Smooth muscle cell (in vitro differentiated cells): ENCODE measurements at regions not wholly inside any gene's neighbourhood (a gene's known extent, or its start where the extent isn't known, plus 50 kb on each side); places are given as distances from the start of the nearest gene placed in this dataset.

ENCODE experiments used
- DNase-seq: peaks from one replicate; lab custom pipeline; 2025; ENCODE audit not compliant: unreplicated experiment; lab: John Stamatoyannopoulos, UW
- H2AFZ ChIP-seq: fragments of 200-600 bp; sonication (generic); 2 replicates; pipeline ENCODE4 v1.6.0; 2016; ENCODE audit warnings: antibody characterized with exemption, low read depth, mild to moderate bottlenecking
- H3F3A ChIP-seq: fragments of 200-600 bp; sonication (generic); 2 replicates; pipeline ENCODE4 v1.6.0; 2017; ENCODE audit warnings: antibody characterized with exemption, low read depth
- H3K27ac ChIP-seq: fragments of 200-600 bp; sonication (generic); 2 replicates; pipeline ENCODE4 v1.5.1; 2016; ENCODE audit warnings: low read depth, mild to moderate bottlenecking
- H3K27me3 ChIP-seq: fragments of 200-600 bp; sonication (generic); 2 replicates; pipeline ENCODE4 v1.6.1; 2016; ENCODE audit warnings: low read depth, mild to moderate bottlenecking
- H3K36me3 ChIP-seq: fragments of 200-600 bp; sonication (generic); 2 replicates; pipeline ENCODE4 v1.5.1; 2016; ENCODE audit warnings: low read depth
- H3K4me1 ChIP-seq: fragments of 200-600 bp; sonication (generic); 2 replicates; pipeline ENCODE4 v1.5.1; 2016; ENCODE audit warnings: low read depth
- H3K4me2 ChIP-seq: fragments of 200-600 bp; sonication (generic); 2 replicates; pipeline ENCODE4 v1.6.0; 2016; ENCODE audit warnings: mild to moderate bottlenecking
- H3K4me3 ChIP-seq: fragments of 200-600 bp; sonication (generic); 2 replicates; pipeline ENCODE4 v1.5.1; 2016; ENCODE audit warnings: mild to moderate bottlenecking
- H3K79me2 ChIP-seq: fragments of 200-600 bp; sonication (generic); 2 replicates; pipeline ENCODE4 v1.6.0; 2016; ENCODE audit warnings: low read depth, mild to moderate bottlenecking
- H3K9ac ChIP-seq: fragments of 200-600 bp; sonication (generic); 2 replicates; pipeline ENCODE4 v1.6.0; 2016; ENCODE audit warnings: low read depth
- H3K9me3 ChIP-seq: fragments of 200-600 bp; sonication (generic); replicated peaks from 2 replicates; pipeline ENCODE4 v1.5.1; 2016; ENCODE audit warnings: low read depth
- H4K20me1 ChIP-seq: fragments of 200-600 bp; sonication (generic); 2 replicates; pipeline ENCODE4 v1.6.0; 2016; ENCODE audit warnings: low read depth
- WGBS: methylation state at CpG from one replicate; pipeline ENCODE4 v1.1.7; 2016; ENCODE audit warnings: low lambda C conversion rate; 5-methylcytosine and 5-hydroxymethylcytosine counted together
- TF ChIP-seq, protein P1 (sequence below): fragments of 200-600 bp; sonication (generic); IDR thresholded peaks from 2 replicates; pipeline ENCODE4 v1.5.1; 2017; ENCODE audit warnings: borderline replicate concordance, mild to moderate bottlenecking, antibody characterized with exemption; ENCODE audit not compliant: insufficient read depth, poor library complexity, severe bottlenecking

DNA sequence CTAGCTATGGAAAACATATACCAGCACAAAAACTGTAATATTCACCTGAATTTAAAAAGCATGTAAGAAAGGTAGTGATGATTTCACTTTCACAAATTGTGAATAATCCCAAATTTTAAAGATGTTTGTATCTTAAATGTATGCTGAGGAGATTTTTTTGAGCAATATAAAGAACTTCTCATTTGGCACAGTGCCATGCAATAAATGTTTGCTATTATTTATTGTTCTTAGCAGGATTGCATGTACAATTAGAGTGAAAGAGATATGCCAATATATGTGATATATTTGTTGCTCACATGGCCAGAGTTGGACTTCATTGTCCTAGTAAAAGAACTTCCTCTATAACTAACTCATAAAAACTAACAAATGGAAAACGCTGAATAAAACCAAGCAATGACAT, 895.1 kb upstream of the KCND2 start:
- Histone ChIP-seq H3K36me3 (no peaks in the 10 kb centered on the region), H2AFZ (no peak overlapping the region), H3K4me1 (no peaks in the 10 kb centered on the region), H3F3A (no peaks in the 10 kb centered on the region), H3K79me2 (no peaks in the 10 kb centered on the region), H3K27ac (no peak overlapping the region), H3K4me3 (no peak overlapping the region), H3K27me3 (no peaks in the 10 kb centered on the region), H3K9me3 (no peaks in the 10 kb centered on the region), H4K20me1 (no peaks in the 10 kb centered on the region), H3K4me2 (no peak overlapping the region), H3K9ac (no peak overlapping the region)
- TF ChIP-seq, protein P1, sequence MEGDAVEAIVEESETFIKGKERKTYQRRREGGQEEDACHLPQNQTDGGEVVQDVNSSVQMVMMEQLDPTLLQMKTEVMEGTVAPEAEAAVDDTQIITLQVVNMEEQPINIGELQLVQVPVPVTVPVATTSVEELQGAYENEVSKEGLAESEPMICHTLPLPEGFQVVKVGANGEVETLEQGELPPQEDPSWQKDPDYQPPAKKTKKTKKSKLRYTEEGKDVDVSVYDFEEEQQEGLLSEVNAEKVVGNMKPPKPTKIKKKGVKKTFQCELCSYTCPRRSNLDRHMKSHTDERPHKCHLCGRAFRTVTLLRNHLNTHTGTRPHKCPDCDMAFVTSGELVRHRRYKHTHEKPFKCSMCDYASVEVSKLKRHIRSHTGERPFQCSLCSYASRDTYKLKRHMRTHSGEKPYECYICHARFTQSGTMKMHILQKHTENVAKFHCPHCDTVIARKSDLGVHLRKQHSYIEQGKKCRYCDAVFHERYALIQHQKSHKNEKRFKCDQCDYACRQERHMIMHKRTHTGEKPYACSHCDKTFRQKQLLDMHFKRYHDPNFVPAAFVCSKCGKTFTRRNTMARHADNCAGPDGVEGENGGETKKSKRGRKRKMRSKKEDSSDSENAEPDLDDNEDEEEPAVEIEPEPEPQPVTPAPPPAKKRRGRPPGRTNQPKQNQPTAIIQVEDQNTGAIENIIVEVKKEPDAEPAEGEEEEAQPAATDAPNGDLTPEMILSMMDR: no peak
- WGBS: 88% methylated on average over 1 of the region's 1 CpG
- no peak for DNase-seq

DNA sequence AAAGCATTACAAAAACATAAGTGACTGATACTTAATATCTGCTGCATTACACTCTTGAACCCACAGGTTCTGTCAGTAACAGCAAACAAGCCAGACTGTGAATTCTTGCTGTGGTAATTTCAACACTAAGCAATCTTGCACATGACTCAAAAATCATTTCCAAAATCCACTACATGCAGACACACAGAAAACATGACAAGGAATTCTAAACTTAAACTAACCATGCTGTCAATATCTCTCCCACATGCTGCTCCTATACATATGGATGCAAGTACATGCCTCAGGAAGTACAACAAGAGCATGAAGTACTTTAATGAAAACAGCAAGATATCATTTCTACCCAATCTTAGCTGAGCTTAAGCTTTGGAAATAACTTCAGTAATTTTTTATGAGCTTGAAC, 890.2 kb upstream of the KCND2 start:
- Histone ChIP-seq H3K9me3 (no peaks in the 10 kb centered on the region), H3K27me3 (no peaks in the 10 kb centered on the region), H3K4me1 (no peaks in the 10 kb centered on the region), H3K4me3 (no peak overlapping the region), H3K79me2 (no peaks in the 10 kb centered on the region), H3K4me2 (no peak overlapping the region), H3K27ac (no peak overlapping the region), H3K9ac (no peak overlapping the region), H3F3A (no peaks in the 10 kb centered on the region), H4K20me1 (no peaks in the 10 kb centered on the region), H2AFZ (no peak overlapping the region), H3K36me3 (no peaks in the 10 kb centered on the region)
- no peak for DNase-seq
- TF ChIP-seq, protein P1: no peak

DNA sequence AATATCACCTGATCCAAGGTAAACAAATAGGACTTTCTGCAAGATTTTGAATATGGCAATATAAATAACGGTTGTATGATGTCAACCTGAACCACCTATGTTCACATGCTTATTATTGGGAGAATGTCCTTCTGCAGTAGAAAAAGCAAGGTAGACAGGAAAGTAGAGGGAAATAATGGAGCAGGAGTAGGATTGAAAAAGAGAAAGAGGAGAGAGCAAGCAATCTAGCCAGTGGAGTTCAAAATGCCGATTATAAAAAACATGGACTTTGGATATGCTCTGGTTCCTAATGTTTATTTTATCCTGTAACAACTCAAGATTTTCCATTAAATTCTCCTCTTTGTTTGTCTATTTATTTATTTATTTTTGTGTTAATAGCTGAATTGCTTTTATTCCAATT, 878.0 kb upstream of the KCND2 start:
- TF ChIP-seq, protein P1: no peak
- H3K4me1 ChIP-seq: no peaks in the 10 kb centered on the region
- DNase-seq: no peak
- no peaks in the 10 kb centered on the region for H3K79me2 ChIP-seq
- no peaks in the 10 kb centered on the region for H3K36me3 ChIP-seq
- H2AFZ ChIP-seq: no peak overlapping the region
- no peak overlapping the region for H3K9ac ChIP-seq
- WGBS: 97% methylated on average over 2 of the region's 2 CpGs
- no peak overlapping the region for H3K27ac ChIP-seq
- no peaks in the 10 kb centered on the region for H4K20me1 ChIP-seq
- H3F3A ChIP-seq: no peaks in the 10 kb centered on the region
- no peaks in the 10 kb centered on the region for H3K9me3 ChIP-seq
- H3K27me3 ChIP-seq: no peaks in the 10 kb centered on the region
- H3K4me2 ChIP-seq: no peak overlapping the region
- H3K4me3 ChIP-seq: no peak overlapping the region

DNA sequence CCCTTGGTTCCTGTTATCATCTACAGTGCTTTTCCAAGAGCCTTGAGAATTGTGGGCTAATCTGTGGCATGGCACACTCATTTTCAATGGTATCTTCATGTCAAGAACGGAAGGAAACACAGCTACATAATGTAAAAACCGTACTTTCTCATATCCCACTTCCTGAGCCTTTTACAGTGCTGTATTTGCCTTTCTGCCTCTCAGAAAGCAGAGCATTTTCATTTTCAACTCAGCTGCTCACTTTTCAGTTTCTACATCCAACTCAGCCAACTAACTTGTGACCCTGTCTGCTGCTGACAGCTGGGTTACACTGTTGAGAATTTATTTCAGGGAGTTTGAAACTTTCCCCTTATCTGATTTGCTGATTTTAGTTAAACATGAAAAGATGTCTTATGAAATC, 875.8 kb upstream of the KCND2 start:
- no peaks in the 10 kb centered on the region for H3K9me3 ChIP-seq
- no peaks in the 10 kb centered on the region for H3K79me2 ChIP-seq
- no peak for DNase-seq
- H3K4me1 ChIP-seq: no peaks in the 10 kb centered on the region
- TF ChIP-seq, protein P1: no peak
- H4K20me1 ChIP-seq: no peaks in the 10 kb centered on the region
- no peaks in the 10 kb centered on the region for H3K36me3 ChIP-seq
- H3K27me3 ChIP-seq: no peaks in the 10 kb centered on the region
- no peak overlapping the region for H3K9ac ChIP-seq
- 92% methylated on average over 2 of the region's 2 CpGs for WGBS
- no peak overlapping the region for H3K4me3 ChIP-seq
- no peak overlapping the region for H3K4me2 ChIP-seq
- H3F3A ChIP-seq: no peaks in the 10 kb centered on the region
- H3K27ac ChIP-seq: no peak overlapping the region
- no peak overlapping the region for H2AFZ ChIP-seq
